Neuronal stem cell (in vitro differentiated cells): ENCODE measurements at regions not wholly inside any gene's neighbourhood (a gene's known extent, or its start where the extent isn't known, plus 50 kb on each side); places are given as distances from the start of the nearest gene placed in this dataset.

Experiments used
- DNase-seq: peaks from one replicate; pipeline ENCODE4 v3.0.0-alpha.2; 2013; ENCODE audit warnings: low spot score
- H2AFZ ChIP-seq: one replicate; pipeline ENCODE4 v1.6.1; 2013; ENCODE audit warnings: mild to moderate bottlenecking, low read length, inconsistent platforms
- H2AK5ac ChIP-seq: 2 replicates; pipeline ENCODE4 v1.6.1; 2013; ENCODE audit warnings: low read depth, mild to moderate bottlenecking, inconsistent platforms, low read length, moderate library complexity, mixed read lengths
- H2BK120ac ChIP-seq: 2 replicates; pipeline ENCODE4 v1.6.1; 2013; ENCODE audit warnings: low read depth, mild to moderate bottlenecking, inconsistent platforms, low read length, moderate library complexity, mixed read lengths
- H2BK12ac ChIP-seq: one replicate; pipeline ENCODE4 v1.6.1; 2013; ENCODE audit warnings: low read length, inconsistent platforms
- H2BK15ac ChIP-seq: 2 replicates; pipeline ENCODE4 v1.6.1; 2013; ENCODE audit warnings: mild to moderate bottlenecking, low read length, inconsistent platforms, mixed read lengths
- H2BK5ac ChIP-seq: one replicate; pipeline ENCODE4 v1.6.1; 2013; ENCODE audit warnings: inconsistent platforms, mild to moderate bottlenecking, low read length, moderate library complexity
- H3K14ac ChIP-seq: one replicate; pipeline ENCODE4 v1.6.1; 2013; ENCODE audit warnings: low read length, inconsistent platforms
- H3K18ac ChIP-seq: 2 replicates; pipeline ENCODE4 v1.6.1; 2013; ENCODE audit warnings: low read length, inconsistent platforms
- H3K23ac ChIP-seq: 2 replicates; pipeline ENCODE4 v1.6.1; 2013; ENCODE audit warnings: low read depth, mild to moderate bottlenecking, mixed read lengths, low read length, inconsistent platforms; ENCODE audit not compliant: poor library complexity
- H3K27ac ChIP-seq: replicated peaks from 3 replicates; pipeline ENCODE4 v1.5.1; 2013; ENCODE audit warnings: low read length, inconsistent platforms
- H3K27me3 ChIP-seq, 3 experiments: 2 replicates each; pipeline ENCODE4 v1.6.1; 2013; ENCODE audit warnings: low read length in 3 of 3, mild to moderate bottlenecking in 2 of 3, inconsistent platforms in 1 of 3, low read depth in 1 of 3, mixed read lengths in 1 of 3, moderate library complexity in 1 of 3; ENCODE audit not compliant: control insufficient read depth in 3 of 3, insufficient read depth in 3 of 3
- H3K36me3 ChIP-seq, 2 donors: replicated peaks in 1 of 2; 2 replicates each; pipeline ENCODE4 v1.6.1; 2013; ENCODE audit warnings: low read length in 2 of 2; ENCODE audit not compliant: control insufficient read depth in 2 of 2, insufficient read depth in 2 of 2
- H3K4ac ChIP-seq: 2 replicates; pipeline ENCODE4 v1.6.1; 2013; ENCODE audit warnings: inconsistent platforms, mild to moderate bottlenecking, low read length, moderate library complexity
- H3K4me1 ChIP-seq, 2 donors: 1 replicate in 1 of 2; 2 replicates in 1 of 2; pipeline ENCODE4 v1.6.1; 2013; ENCODE audit warnings: low read length in 2 of 2, low read depth in 1 of 2; ENCODE audit not compliant: control insufficient read depth in 2 of 2, insufficient read depth in 1 of 2
- H3K4me2 ChIP-seq: one replicate; pipeline ENCODE4 v1.6.1; 2013; ENCODE audit warnings: mild to moderate bottlenecking, low read length, inconsistent platforms; ENCODE audit not compliant: insufficient read depth, poor library complexity, severe bottlenecking
- H3K4me3 ChIP-seq, 2 donors: 2 replicates each; pipeline ENCODE4 v1.5.1; 2013; ENCODE audit warnings: low read length in 2 of 2, mild to moderate bottlenecking in 2 of 2, inconsistent platforms in 1 of 2, moderate library complexity in 1 of 2
- H3K79me1 ChIP-seq: one replicate; pipeline ENCODE4 v1.6.1; 2013; ENCODE audit warnings: low read depth, mild to moderate bottlenecking, inconsistent platforms, low read length, moderate library complexity
- H3K9ac ChIP-seq: one replicate; pipeline ENCODE4 v1.6.1; 2013; ENCODE audit warnings: mild to moderate bottlenecking, low read depth, low read length, inconsistent platforms; ENCODE audit not compliant: poor library complexity
- H3K9me3 ChIP-seq, 2 donors: replicated peaks in 1 of 2; 2 replicates each; pipeline versions ENCODE3 to v1.6.1; 2013; ENCODE audit warnings: low read length in 2 of 2, mild to moderate bottlenecking in 2 of 2, inconsistent platforms in 1 of 2, low read depth in 1 of 2, mixed read lengths in 1 of 2, moderate library complexity in 1 of 2; ENCODE audit not compliant: control insufficient read depth in 2 of 2, insufficient read depth in 1 of 2
- H4K8ac ChIP-seq: one replicate; pipeline ENCODE4 v1.6.1; 2013; ENCODE audit warnings: low read depth, mild to moderate bottlenecking, inconsistent platforms, low read length, moderate library complexity
- H4K91ac ChIP-seq: one replicate; pipeline ENCODE4 v1.6.1; 2013; ENCODE audit warnings: low read length, low read depth, mild to moderate bottlenecking, inconsistent platforms; ENCODE audit not compliant: poor library complexity
- WGBS, 2 donors: extraction: QIAGEN DNeasy Blood & Tissue Kit; methylation state at CpG; one replicate each; pipeline ENCODE4 v1.1.7; 2013; ENCODE audit warnings: missing lambda C conversion rate in 2 of 2, mixed read lengths in 1 of 2; ENCODE audit not compliant: insufficient read length in 2 of 2, insufficient replicate concordance in 1 of 2; ENCODE audit errors: extremely low coverage in 2 of 2; 5-methylcytosine and 5-hydroxymethylcytosine counted together

DNA sequence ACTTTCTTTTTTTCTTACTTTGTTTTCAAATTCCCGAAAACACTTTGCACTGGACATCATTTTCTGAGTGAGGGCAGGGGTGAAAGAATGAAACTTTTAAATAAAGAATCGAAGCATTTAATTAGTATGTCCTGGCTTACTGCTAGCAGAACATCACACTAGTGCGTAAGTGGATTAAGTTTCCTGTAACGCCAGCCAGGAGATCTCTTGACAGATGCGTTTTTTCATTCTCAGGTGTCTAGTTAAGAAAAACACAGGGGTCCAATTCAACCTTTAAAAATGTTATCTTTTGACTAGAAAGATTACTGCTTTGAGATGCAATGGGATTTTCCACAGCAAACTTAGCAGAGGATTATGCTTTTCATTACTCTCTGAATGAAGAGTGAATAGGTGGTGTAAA, 858.8 kb upstream of the EPHA7 start:
- no peak for DNase-seq
- Histone ChIP-seq H3K9me3 (no peaks in the 10 kb centered on the region), H4K91ac (no peak overlapping the region), H3K4ac (no peak overlapping the region), H3K36me3 (no peaks in the 10 kb centered on the region), H3K79me1 (no peaks in the 10 kb centered on the region), H3K27ac (peak overlapping the region; percentile 8), H2AK5ac (no peak overlapping the region), H2BK12ac (no peak overlapping the region), H2AFZ (no peak overlapping the region), H3K4me1 (peaks cover 0 to 3% of the 10 kb centered on the region in 2 donors), H3K27me3 (no peaks in the 10 kb centered on the region), H2BK15ac (no peak overlapping the region), H3K18ac (no peak overlapping the region), H2BK5ac (no peak overlapping the region), H4K8ac (no peak overlapping the region), H3K9ac (no peak overlapping the region), H2BK120ac (no peak overlapping the region), H3K4me2 (no peak overlapping the region), H3K14ac (no peak overlapping the region), H3K4me3 (no peak overlapping the region), H3K23ac (no peak overlapping the region)
- no CpG with 5 or more reads among the region's 5 CpGs for WGBS, 2 donors

- no peak overlapping the region for H2AK5ac ChIP-seq
- no peak overlapping the region for H3K4ac ChIP-seq
- H3K9me3 ChIP-seq, result no peaks in the 10 kb centered on the region
- no peak overlapping the region for H2BK15ac ChIP-seq
- H3K14ac ChIP-seq, result no peak overlapping the region
- H4K8ac ChIP-seq, result no peak overlapping the region
- no peak overlapping the region for H3K23ac ChIP-seq
- no CpG with 5 or more reads among the region's 2 CpGs for WGBS, 2 donors
- no peak overlapping the region for H2BK5ac ChIP-seq
- H3K4me1 ChIP-seq, result peaks cover 0 to 5% of the 10 kb centered on the region in 2 donors
- H2BK12ac ChIP-seq, result no peak overlapping the region
- no peak overlapping the region for H2BK120ac ChIP-seq
- no peak overlapping the region for H3K27ac ChIP-seq
- no peak overlapping the region for H3K4me2 ChIP-seq
- no peaks in the 10 kb centered on the region for H3K27me3 ChIP-seq
- H3K18ac ChIP-seq, result no peak overlapping the region
- H2AFZ ChIP-seq, result no peak overlapping the region
- no peak for DNase-seq
- no peak overlapping the region for H3K4me3 ChIP-seq
- H3K79me1 ChIP-seq, result no peaks in the 10 kb centered on the region
- H4K91ac ChIP-seq, result no peak overlapping the region
- H3K9ac ChIP-seq, result no peak overlapping the region
- no peaks in the 10 kb centered on the region for H3K36me3 ChIP-seq
These were observed 853.0 kb upstream of the EPHA7 start for GRCh38 chr6:94272327-94272726.

DNA sequence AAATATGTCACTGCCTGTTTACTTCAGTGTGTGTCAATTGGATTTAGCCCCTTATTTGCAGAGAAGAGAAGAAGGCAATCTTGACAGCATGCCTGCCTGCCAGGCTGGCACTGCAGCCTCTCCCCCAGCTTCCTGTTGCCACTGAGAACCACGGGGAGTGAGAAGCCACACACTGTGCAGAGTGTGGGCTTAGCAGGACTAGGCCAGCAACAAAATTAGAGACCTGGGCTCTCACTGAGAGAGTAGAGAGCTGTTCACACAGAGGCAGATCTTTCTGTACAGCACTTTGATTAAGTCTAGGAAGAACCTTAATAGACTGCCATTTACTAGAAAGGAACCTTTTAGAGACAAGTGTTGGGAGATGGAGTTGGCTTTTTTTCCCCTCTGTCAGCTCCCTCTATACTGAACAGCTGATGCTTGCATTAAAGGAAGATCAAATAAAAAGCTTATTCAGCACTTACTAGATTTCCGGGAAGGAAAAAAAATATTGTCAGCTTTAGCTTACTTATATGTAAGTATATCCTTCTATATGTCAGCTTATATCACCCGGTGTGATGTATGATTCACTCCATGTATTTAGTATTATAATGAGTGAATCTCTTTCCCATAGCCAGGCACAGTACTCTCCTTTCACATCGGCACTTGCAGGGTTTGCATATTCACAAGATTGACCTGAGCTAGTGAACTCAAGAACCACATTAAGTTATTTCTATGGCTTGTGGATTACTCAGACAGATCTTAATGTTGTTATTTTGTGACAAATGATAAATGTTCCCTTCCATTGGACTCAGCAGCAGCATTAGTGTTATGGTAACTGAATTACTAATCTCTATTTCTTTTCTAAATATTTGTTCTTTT, 851.0 kb upstream of the EPHA7 start:
- Histone ChIP-seq H2BK120ac (no peak overlapping the region), H3K27ac (no peak overlapping the region), H3K23ac (no peak overlapping the region), H3K4me2 (no peak overlapping the region), H3K18ac (no peak overlapping the region), H4K91ac (no peak overlapping the region), H3K4me3 (no peak overlapping the region), H2AFZ (peak overlapping the region; percentile 41), H3K36me3 (no peaks in the 10 kb centered on the region), H2AK5ac (no peak overlapping the region), H3K4me1 (peaks cover 0 to 5% of the 10 kb centered on the region in 2 donors), H3K9ac (no peak overlapping the region), H2BK12ac (no peak overlapping the region), H2BK15ac (no peak overlapping the region), H3K27me3 (no peaks in the 10 kb centered on the region), H4K8ac (no peak overlapping the region), H3K79me1 (no peaks in the 10 kb centered on the region), H3K9me3 (no peaks in the 10 kb centered on the region), H3K4ac (no peak overlapping the region), H2BK5ac (no peak overlapping the region), H3K14ac (no peak overlapping the region)
- DNase-seq, result no peak
- no CpG with 5 or more reads among the region's 4 CpGs for WGBS, 2 donors

DNA sequence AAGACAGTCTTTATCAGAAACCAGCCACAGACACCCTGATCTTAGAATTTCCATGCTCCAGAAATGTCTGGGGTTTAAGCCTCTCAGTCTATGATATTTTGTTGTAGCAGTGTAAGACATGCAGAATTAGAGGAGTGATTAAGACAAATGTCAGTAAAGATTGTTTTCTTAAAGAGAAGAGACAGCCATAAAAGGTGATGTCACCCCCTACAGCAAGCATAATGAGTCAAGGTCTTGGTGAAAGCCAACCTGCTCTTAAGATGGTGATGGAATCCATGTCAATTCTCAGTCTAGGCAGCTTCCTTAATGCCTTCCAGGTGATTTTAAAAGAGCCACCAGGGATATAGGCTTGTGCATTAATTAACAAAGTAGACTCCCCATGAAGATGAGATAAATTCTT, 849.9 kb upstream of the EPHA7 start:
- H3K4me1 ChIP-seq, result peaks cover 0 to 2% of the 10 kb centered on the region in 2 donors
- H3K9ac ChIP-seq, result no peak overlapping the region
- H3K23ac ChIP-seq, result no peak overlapping the region
- no peak overlapping the region for H2BK120ac ChIP-seq
- no peak for DNase-seq
- H3K4ac ChIP-seq, result no peak overlapping the region
- no peak overlapping the region for H3K4me3 ChIP-seq
- H3K14ac ChIP-seq, result no peak overlapping the region
- H4K8ac ChIP-seq, result no peak overlapping the region
- H2AFZ ChIP-seq, result no peak overlapping the region
- no peak overlapping the region for H2BK15ac ChIP-seq
- H3K27me3 ChIP-seq, result no peaks in the 10 kb centered on the region
- no peak overlapping the region for H2AK5ac ChIP-seq
- no peak overlapping the region for H3K18ac ChIP-seq
- no peaks in the 10 kb centered on the region for H3K79me1 ChIP-seq
- no peak overlapping the region for H4K91ac ChIP-seq
- H2BK5ac ChIP-seq, result no peak overlapping the region
- H2BK12ac ChIP-seq, result no peak overlapping the region
- H3K36me3 ChIP-seq, result no peaks in the 10 kb centered on the region
- H3K4me2 ChIP-seq, result no peak overlapping the region
- no peaks in the 10 kb centered on the region for H3K9me3 ChIP-seq
- no peak overlapping the region for H3K27ac ChIP-seq
